ENCODE measurements at regions not wholly inside any gene's neighbourhood (a gene's known extent, or its start where the extent isn't known, plus 50 kb on each side); places are given as distances from the start of the nearest gene placed in this dataset.

DNA sequence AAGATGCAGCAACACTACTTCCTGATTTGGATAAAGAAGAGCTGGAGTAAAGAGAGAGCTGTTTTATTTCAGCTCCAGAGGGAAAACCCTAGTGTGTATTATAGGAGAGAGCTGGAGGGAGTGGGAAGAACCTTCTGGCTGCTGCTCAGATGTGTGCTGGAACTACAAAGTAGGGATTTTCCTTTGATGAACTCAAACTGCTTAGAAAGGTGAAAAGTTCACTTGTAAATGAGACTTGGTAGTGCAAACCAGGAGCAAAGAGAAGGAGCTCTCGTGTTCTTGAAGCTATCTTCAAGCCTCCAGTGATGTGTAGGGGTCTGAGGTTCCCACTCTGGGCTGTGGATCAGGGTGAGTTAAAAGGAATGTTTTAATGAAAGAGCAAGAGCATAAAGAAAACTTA is 110.4 kb downstream of the EDEM1 start:
- H3K9ac ChIP-seq (ENCODE audit: low read depth, low read length, poor library complexity, severe bottlenecking), result no peak overlapping the region
- H3K9me2 ChIP-seq (replicated peaks; ENCODE audit: low read depth, low read length), result no peaks in the 10 kb centered on the region
- no peak overlapping the region for H2AFZ ChIP-seq (ENCODE audit: low read length)
- no peaks in the 10 kb centered on the region for H3K4me1 ChIP-seq (ENCODE audit: insufficient read depth, low read length, poor library complexity, severe bottlenecking)
- no peak overlapping the region for H3K4me2 ChIP-seq (ENCODE audit: low read depth, low read length, poor library complexity, severe bottlenecking)
- H3K9me3 ChIP-seq (ENCODE audit: insufficient read depth, low read depth, low read length), result no peaks in the 10 kb centered on the region
- H3K4me3 ChIP-seq (ENCODE audit: low read length, poor library complexity, severe bottlenecking), result no peak overlapping the region
- H3F3A ChIP-seq (ENCODE audit: low read depth), result no peaks in the 10 kb centered on the region
- H3K36me3 ChIP-seq (ENCODE audit: insufficient read depth, low read length), result no peaks in the 10 kb centered on the region
- TF ChIP-seq, protein P1, sequence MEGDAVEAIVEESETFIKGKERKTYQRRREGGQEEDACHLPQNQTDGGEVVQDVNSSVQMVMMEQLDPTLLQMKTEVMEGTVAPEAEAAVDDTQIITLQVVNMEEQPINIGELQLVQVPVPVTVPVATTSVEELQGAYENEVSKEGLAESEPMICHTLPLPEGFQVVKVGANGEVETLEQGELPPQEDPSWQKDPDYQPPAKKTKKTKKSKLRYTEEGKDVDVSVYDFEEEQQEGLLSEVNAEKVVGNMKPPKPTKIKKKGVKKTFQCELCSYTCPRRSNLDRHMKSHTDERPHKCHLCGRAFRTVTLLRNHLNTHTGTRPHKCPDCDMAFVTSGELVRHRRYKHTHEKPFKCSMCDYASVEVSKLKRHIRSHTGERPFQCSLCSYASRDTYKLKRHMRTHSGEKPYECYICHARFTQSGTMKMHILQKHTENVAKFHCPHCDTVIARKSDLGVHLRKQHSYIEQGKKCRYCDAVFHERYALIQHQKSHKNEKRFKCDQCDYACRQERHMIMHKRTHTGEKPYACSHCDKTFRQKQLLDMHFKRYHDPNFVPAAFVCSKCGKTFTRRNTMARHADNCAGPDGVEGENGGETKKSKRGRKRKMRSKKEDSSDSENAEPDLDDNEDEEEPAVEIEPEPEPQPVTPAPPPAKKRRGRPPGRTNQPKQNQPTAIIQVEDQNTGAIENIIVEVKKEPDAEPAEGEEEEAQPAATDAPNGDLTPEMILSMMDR (conservative IDR thresholded peaks at IDR 0.05; ENCODE audit: low read length), result no peak
- no peak for TF ChIP-seq EZH2phosphoT487 (IDR thresholded peaks at IDR 0.05; ENCODE audit: borderline replicate concordance)
- no peaks in the 10 kb centered on the region for H3K79me2 ChIP-seq (ENCODE audit: insufficient read depth, low read length)
- no peaks in the 10 kb centered on the region for H4K20me1 ChIP-seq (ENCODE audit: insufficient read depth, low read length, poor library complexity, severe bottlenecking)
- no peaks in the 10 kb centered on the region for H3K27me3 ChIP-seq (ENCODE audit: insufficient read depth, low read length, poor library complexity, severe bottlenecking)

DNA sequence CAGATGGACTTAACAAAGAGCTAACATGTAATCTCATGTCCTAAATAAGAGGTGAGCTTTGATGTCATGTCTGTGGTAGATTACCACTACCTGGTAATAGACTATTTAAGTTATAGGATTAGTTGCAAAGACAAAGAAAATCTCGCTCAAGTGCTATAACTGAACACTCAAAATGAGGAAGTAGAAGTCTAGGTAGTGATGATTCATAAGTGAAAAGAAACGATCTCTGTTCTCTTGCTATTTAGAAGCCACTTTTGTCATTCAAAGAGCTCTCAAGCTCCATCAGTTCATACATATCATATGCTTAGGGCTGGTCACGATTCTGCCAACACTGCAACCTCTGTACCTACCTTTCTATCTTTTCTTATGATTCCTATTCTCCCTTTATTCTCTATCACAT is 110.9 kb downstream of the EDEM1 start:
- H2AFZ ChIP-seq (ENCODE audit: low read length), result no peak overlapping the region
- H3K79me2 ChIP-seq (ENCODE audit: insufficient read depth, low read length), result no peaks in the 10 kb centered on the region
- no peaks in the 10 kb centered on the region for H3K9me3 ChIP-seq (ENCODE audit: insufficient read depth, low read depth, low read length)
- no peak overlapping the region for H3K9ac ChIP-seq (ENCODE audit: low read depth, low read length, poor library complexity, severe bottlenecking)
- no peaks in the 10 kb centered on the region for H3F3A ChIP-seq (ENCODE audit: low read depth)
- H3K4me2 ChIP-seq (ENCODE audit: low read depth, low read length, poor library complexity, severe bottlenecking), result no peak overlapping the region
- H3K36me3 ChIP-seq (ENCODE audit: insufficient read depth, low read length), result no peaks in the 10 kb centered on the region
- no peak overlapping the region for H3K4me3 ChIP-seq (ENCODE audit: low read length, poor library complexity, severe bottlenecking)
- H4K20me1 ChIP-seq (ENCODE audit: insufficient read depth, low read length, poor library complexity, severe bottlenecking), result no peaks in the 10 kb centered on the region
- TF ChIP-seq, protein P1 (conservative IDR thresholded peaks at IDR 0.05; ENCODE audit: low read length), result no peak
- TF ChIP-seq EZH2phosphoT487 (IDR thresholded peaks at IDR 0.05; ENCODE audit: borderline replicate concordance), result no peak
- H3K4me1 ChIP-seq (ENCODE audit: insufficient read depth, low read length, poor library complexity, severe bottlenecking), result no peaks in the 10 kb centered on the region
- no peaks in the 10 kb centered on the region for H3K27me3 ChIP-seq (ENCODE audit: insufficient read depth, low read length, poor library complexity, severe bottlenecking)
- no peaks in the 10 kb centered on the region for H3K9me2 ChIP-seq (replicated peaks; ENCODE audit: low read depth, low read length)

DNA sequence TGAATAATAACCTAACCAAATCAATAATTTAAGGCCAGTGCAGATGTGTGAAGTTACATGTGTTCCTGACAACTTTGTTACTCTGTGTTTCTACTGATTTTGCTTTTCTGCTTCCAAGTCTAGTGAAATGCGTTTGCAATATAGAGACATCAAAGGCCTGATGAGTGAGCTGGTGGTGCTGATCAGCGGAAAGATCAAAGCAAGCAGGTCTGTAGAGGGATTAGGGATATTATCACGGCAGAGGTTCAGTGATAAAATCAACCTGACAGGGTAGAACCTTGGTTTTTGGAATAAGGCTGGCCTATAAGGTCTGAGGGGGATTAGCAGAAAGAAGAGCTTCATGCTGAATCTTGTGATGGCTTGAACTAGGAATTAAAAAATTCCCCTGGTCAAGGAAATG is 111.7 kb downstream of the EDEM1 start:
- Histone ChIP-seq H3K9me2 (replicated peaks; ENCODE audit: low read depth, low read length) (no peaks in the 10 kb centered on the region), H3K4me2 (ENCODE audit: low read depth, low read length, poor library complexity, severe bottlenecking) (no peak overlapping the region), H3K9me3 (ENCODE audit: insufficient read depth, low read depth, low read length) (no peaks in the 10 kb centered on the region), H3K4me3 (ENCODE audit: low read length, poor library complexity, severe bottlenecking) (no peak overlapping the region), H3K27me3 (ENCODE audit: insufficient read depth, low read length, poor library complexity, severe bottlenecking) (no peaks in the 10 kb centered on the region), H3F3A (ENCODE audit: low read depth) (no peaks in the 10 kb centered on the region), H2AFZ (ENCODE audit: low read length) (no peak overlapping the region), H3K4me1 (ENCODE audit: insufficient read depth, low read length, poor library complexity, severe bottlenecking) (no peaks in the 10 kb centered on the region), H3K36me3 (ENCODE audit: insufficient read depth, low read length) (no peaks in the 10 kb centered on the region), H4K20me1 (ENCODE audit: insufficient read depth, low read length, poor library complexity, severe bottlenecking) (no peaks in the 10 kb centered on the region), H3K9ac (ENCODE audit: low read depth, low read length, poor library complexity, severe bottlenecking) (no peak overlapping the region), H3K79me2 (ENCODE audit: insufficient read depth, low read length) (no peaks in the 10 kb centered on the region)
- TF ChIP-seq, protein P1 (conservative IDR thresholded peaks at IDR 0.05; ENCODE audit: low read length), result no peak
- no peak for TF ChIP-seq EZH2phosphoT487 (IDR thresholded peaks at IDR 0.05; ENCODE audit: borderline replicate concordance)

Measured in Loucy (cell line).